Heart left ventricle (tissue), 13 donors: ENCODE measurements at regions not wholly inside any gene's neighbourhood (a gene's known extent, or its start where the extent isn't known, plus 50 kb on each side); places are given as distances from the start of the nearest gene placed in this dataset.

Experiments
- POLR2A ChIP-seq, 2 donors: fragments of 450-650 bp; IDR thresholded peaks; one replicate each; pipeline ENCODE4 v1.6.1; 2017; ENCODE audit warnings: antibody characterized with exemption in 2 of 2, mild to moderate bottlenecking in 2 of 2, moderate library complexity in 2 of 2
- TF ChIP-seq, protein P1 (sequence below), 12 donors: fragments of 200-600 bp; sonication (generic) in 4 of 12; IDR thresholded peaks; one replicate each; pipeline versions ENCODE4 v1.5.0 to v1.8.0; 2018 to 2022; ENCODE audit warnings: antibody characterized with exemption in 12 of 12, mild to moderate bottlenecking in 5 of 12
- donor health status: ischemic (EF 13 %, LVEDD 7.1; RV severe dilation, severe dysfunction).
- donor health status: DM: no; HTN: yes; CAD: no.
- donor health status: DM: no; HTN: no; CAD: no.
- donor health status: ischemic (EF 25% LVEDD 6.9; RV normal size, moderate dysfunction).
- donor health status: ischemic (EF 25% LVEDD 5.7; RV mildly dilated, moderate dysfunction).
- donor health status: ischemic (EF 35%, LVEDD 5.7; RV mildly dilated, moderate dysfunction).
- donor health status: nonischemic (EF 11% LVEDD 7.7; RV severe dilation, severe dysfunction).
- donor health status: DM: yes; HTN: yes; CAD: no.
- donor health status: PGD.
- donor health status: ischemic (EF 29% LVEDD 5.4; RV normal size, mild dysfunction).
- donor health status: nonischemic (EF 23%, LVEDD 6.1; RV moderate dilation, normal function).

DNA sequence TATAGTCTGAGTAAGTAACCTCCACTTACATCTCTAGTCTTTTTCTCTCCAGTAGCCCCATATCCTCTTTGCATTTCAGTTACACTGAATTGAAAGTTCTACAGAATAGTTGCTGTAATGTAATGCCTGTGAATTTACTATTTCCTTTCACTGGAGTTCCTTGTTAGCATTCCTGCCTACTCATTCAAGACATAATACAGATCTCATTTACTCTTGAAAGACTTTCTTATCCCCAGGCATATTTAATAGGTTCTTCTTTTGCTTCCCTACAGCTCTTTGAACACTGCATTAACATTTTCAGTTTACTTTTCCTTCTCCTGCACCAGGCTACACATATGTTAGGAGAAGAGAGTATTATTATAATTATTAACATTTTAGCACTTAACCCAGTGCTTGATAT lies 87.6 kb upstream of the OR13F1 start:
- TF ChIP-seq, protein P1, sequence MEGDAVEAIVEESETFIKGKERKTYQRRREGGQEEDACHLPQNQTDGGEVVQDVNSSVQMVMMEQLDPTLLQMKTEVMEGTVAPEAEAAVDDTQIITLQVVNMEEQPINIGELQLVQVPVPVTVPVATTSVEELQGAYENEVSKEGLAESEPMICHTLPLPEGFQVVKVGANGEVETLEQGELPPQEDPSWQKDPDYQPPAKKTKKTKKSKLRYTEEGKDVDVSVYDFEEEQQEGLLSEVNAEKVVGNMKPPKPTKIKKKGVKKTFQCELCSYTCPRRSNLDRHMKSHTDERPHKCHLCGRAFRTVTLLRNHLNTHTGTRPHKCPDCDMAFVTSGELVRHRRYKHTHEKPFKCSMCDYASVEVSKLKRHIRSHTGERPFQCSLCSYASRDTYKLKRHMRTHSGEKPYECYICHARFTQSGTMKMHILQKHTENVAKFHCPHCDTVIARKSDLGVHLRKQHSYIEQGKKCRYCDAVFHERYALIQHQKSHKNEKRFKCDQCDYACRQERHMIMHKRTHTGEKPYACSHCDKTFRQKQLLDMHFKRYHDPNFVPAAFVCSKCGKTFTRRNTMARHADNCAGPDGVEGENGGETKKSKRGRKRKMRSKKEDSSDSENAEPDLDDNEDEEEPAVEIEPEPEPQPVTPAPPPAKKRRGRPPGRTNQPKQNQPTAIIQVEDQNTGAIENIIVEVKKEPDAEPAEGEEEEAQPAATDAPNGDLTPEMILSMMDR (IDR thresholded peaks at IDR 0.05): no peak
- no peak for TF ChIP-seq POLR2A (IDR thresholded peaks at IDR 0.05)
